ENCODE measurements at regions not wholly inside any gene's neighbourhood (a gene's known extent, or its start where the extent isn't known, plus 50 kb on each side); places are given as distances from the start of the nearest gene placed in this dataset.

DNA sequence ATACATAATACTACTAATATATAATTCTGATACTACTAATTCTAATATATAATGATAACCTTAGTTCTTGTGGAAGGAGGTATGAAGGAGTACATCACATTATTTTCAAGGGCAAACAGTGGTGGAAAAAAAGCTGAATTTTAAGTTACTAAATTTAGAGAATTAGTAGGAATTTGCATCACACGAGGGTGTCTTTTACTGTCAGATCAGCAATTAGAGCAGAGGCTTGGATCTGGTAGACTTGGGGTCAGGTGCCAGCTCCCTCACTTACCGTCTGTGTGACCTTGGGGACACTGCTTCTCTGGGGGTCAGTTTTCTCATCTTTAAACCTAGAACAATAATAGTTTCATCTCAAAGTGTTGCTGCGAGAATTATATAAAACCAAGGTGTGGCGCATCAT, 114.1 kb upstream of the NEDD4L start:
- H3K23ac ChIP-seq (ENCODE audit: insufficient read length) = no peak overlapping the region
- H2BK5ac ChIP-seq (ENCODE audit: low read depth, low read length) = no peak overlapping the region
- H3K27me3 ChIP-seq (replicated peaks in 1 of 4; ENCODE audit: control insufficient read depth in 3 of 4, extremely low read depth in 1 of 4, insufficient read depth in 3 of 4, low read length in 3 of 4) = no peaks in the 10 kb centered on the region
- no peak overlapping the region for H2BK15ac ChIP-seq (ENCODE audit: low read length)
- H3K14ac ChIP-seq (ENCODE audit: insufficient read length) = no peak overlapping the region
- WGBS, 2 experiments (ENCODE audit: extremely low coverage in 1 of 2, insufficient coverage in 1 of 2, insufficient read length in 1 of 2, insufficient replicate concordance in 2 of 2, low coverage in 1 of 2, low lambda C conversion rate in 2 of 2, missing lambda C conversion rate in 1 of 2) = 94% methylated on average over 4 of the region's 4 CpGs; no CpG with 5 or more reads in 1 of the 2 experiments
- ChIA-PET CTCF (ENCODE audit: partially characterized antibody) (interaction anchor here (1.1 to 2.4 kb wide), 4 partner anchors 19 to 206 kb away, joined by 3 to 11 read pairs (median 4); no protein-coding TSS in a partner anchor), POLR2A (ENCODE audit: partially characterized antibody) (no interaction called here)
- H4K8ac ChIP-seq (ENCODE audit: extremely low read depth, insufficient read depth, low read length) = no peak overlapping the region
- no peak overlapping the region for H3K4ac ChIP-seq (replicated peaks; ENCODE audit: insufficient read length, low read depth, low read length)
- no peak overlapping the region for H2AK5ac ChIP-seq (ENCODE audit: low read depth, low read length)
- no peaks in the 10 kb centered on the region for H3K23me2 ChIP-seq (ENCODE audit: low read depth, low read length)
- H3K36me3 ChIP-seq (ENCODE audit: control insufficient read depth in 2 of 4, insufficient read depth in 4 of 4, low read length in 3 of 4) = no peaks in the 10 kb centered on the region
- no peak overlapping the region for H2BK12ac ChIP-seq (ENCODE audit: low read depth, low read length)
- no peaks in the 10 kb centered on the region for H3K9me3 ChIP-seq (ENCODE audit: insufficient read depth in 2 of 2, low read depth in 1 of 2, low read length in 1 of 2)
- TF ChIP-seq SP2 (IDR thresholded peaks at IDR 0.05; ENCODE audit: low read length) (no peak), POLR2AphosphoS5 (IDR thresholded peaks at IDR 0.05; ENCODE audit: low read depth, low read length) (no peak), RXRA (IDR thresholded peaks at IDR 0.05; ENCODE audit: insufficient read depth, low read depth, low read length) (no peak), EGR1 (IDR thresholded peaks at IDR 0.05; ENCODE audit: borderline replicate concordance, low read depth, low read length) (no peak), ATF2 (IDR thresholded peaks at IDR 0.05; ENCODE audit: low read length) (no peak), RAD21 (IDR thresholded peaks at IDR 0.05 in 1 of 2, conservative IDR thresholded peaks at IDR 0.05 in 1 of 2; ENCODE audit: low read depth in 2 of 2, low read length in 2 of 2) (no peak)
- TF ChIP-seq, protein P1, sequence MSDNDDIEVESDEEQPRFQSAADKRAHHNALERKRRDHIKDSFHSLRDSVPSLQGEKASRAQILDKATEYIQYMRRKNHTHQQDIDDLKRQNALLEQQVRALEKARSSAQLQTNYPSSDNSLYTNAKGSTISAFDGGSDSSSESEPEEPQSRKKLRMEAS (IDR thresholded peaks at IDR 0.05) = no peak
- H3K79me1 ChIP-seq (ENCODE audit: low read depth, low read length) = no peaks in the 10 kb centered on the region
- H3K4me1 ChIP-seq (replicated peaks in 1 of 4; ENCODE audit: control insufficient read depth in 3 of 4, insufficient read depth in 4 of 4, low read length in 3 of 4) = no peaks in the 10 kb centered on the region
- H3K79me2 ChIP-seq (ENCODE audit: control insufficient read depth in 1 of 2, insufficient read depth in 2 of 2, low read length in 2 of 2) = no peaks in the 10 kb centered on the region
- no peak overlapping the region for H2AFZ ChIP-seq (ENCODE audit: low read length)
- no peak overlapping the region for H2BK120ac ChIP-seq (replicated peaks; ENCODE audit: low read depth, low read length)
- no peaks in the 10 kb centered on the region for H4K20me1 ChIP-seq (replicated peaks in 1 of 2; ENCODE audit: control insufficient read depth in 1 of 2, insufficient read depth in 2 of 2, low read length in 2 of 2)
- H3K18ac ChIP-seq (ENCODE audit: extremely low read depth, low read length) = no peak overlapping the region
- H4K91ac ChIP-seq (replicated peaks; ENCODE audit: insufficient read length, low read length) = no peak overlapping the region
- H3K56ac ChIP-seq (replicated peaks; ENCODE audit: insufficient read length, low read depth, low read length) = no peak overlapping the region
- H3K9ac ChIP-seq (replicated peaks in 1 of 4; ENCODE audit: extremely low read depth in 1 of 4, low read depth in 3 of 4, low read length in 3 of 4) = no peak overlapping the region
- no peak overlapping the region for H2BK20ac ChIP-seq (ENCODE audit: low read length)
- no peak overlapping the region for H3K27ac ChIP-seq (ENCODE audit: low read depth, low read length)
- no peak overlapping the region for H4K5ac ChIP-seq (ENCODE audit: insufficient read length, low read depth, low read length)
- no peak for FAIRE-seq
- no peak for DNase-seq (ENCODE audit: low read depth in 1 of 2, low spot score in 2 of 2)
- no peak overlapping the region for H3K4me3 ChIP-seq (ENCODE audit: extremely low read depth in 1 of 4, insufficient read depth in 2 of 4, low read depth in 3 of 4, low read length in 4 of 4)
- H3K4me2 ChIP-seq (ENCODE audit: insufficient read depth in 1 of 2, low read depth in 2 of 2, low read length in 2 of 2) = no peak overlapping the region
